Tibial artery (tissue), 4 donors: ENCODE measurements at regions not wholly inside any gene's neighbourhood (a gene's known extent, or its start where the extent isn't known, plus 50 kb on each side); places are given as distances from the start of the nearest gene placed in this dataset.

Source experiments
- DNase-seq, 2 donors: peaks; one replicate each; pipeline ENCODE4 v3.0.0-alpha.2; 2019
- H3K27ac ChIP-seq, 2 donors: fragments of 200-600 bp; sonication (generic) in 1 of 2; 1 replicate in 1 of 2; 2 replicates in 1 of 2; pipeline ENCODE4 v1.5.1; 2018 to 2019; ENCODE audit warnings: mild to moderate bottlenecking in 1 of 2
- H3K27me3 ChIP-seq, 2 donors: fragments of 200-600 bp; sonication (generic) in 1 of 2; one replicate each; pipeline versions ENCODE4 v1.5.1 to v1.6.0; 2016 to 2019
- H3K36me3 ChIP-seq, 3 donors: fragments of 200-600 bp; sonication (generic) in 2 of 3; one replicate each; pipeline ENCODE4 v1.5.1; 2016 to 2019; ENCODE audit warnings: mild to moderate bottlenecking in 2 of 3
- H3K4me1 ChIP-seq, 4 donors: fragments of 200-600 bp; sonication (generic) in 2 of 4; 1 replicate in 3 of 4; 2 replicates in 1 of 4; pipeline ENCODE4 v1.5.1; 2016 to 2019
- H3K4me3 ChIP-seq, 2 donors: fragments of 200-600 bp; sonication (generic) in 1 of 2; 1 replicate in 1 of 2; 2 replicates in 1 of 2; pipeline ENCODE4 v1.5.1; 2018 to 2019; ENCODE audit warnings: mild to moderate bottlenecking in 2 of 2
- H3K9me3 ChIP-seq, 3 donors: fragments of 200-600 bp; sonication (generic) in 1 of 3; one replicate each; pipeline ENCODE4 v1.5.1; 2016 to 2019
- intact Hi-C: fragments of 100-400 bp; cut with DNase I; formaldehyde crosslinking; loops from one replicate; pipeline ENCODE4 v1.15.0; 2023; ENCODE audit warnings: low total_unique reads
- TF ChIP-seq, protein P1 (sequence below), 2 experiments: fragments of 200-600 bp in 1 of 2; fragments of 450-650 bp in 1 of 2; IDR thresholded peaks; one replicate each; pipeline ENCODE4 v1.5.1; 2017 to 2019; ENCODE audit warnings: antibody characterized with exemption in 2 of 2, mild to moderate bottlenecking in 1 of 2, moderate library complexity in 1 of 2

- no peaks in the 10 kb centered on the region for H3K27me3 ChIP-seq
- no peaks in the 10 kb centered on the region for H3K9me3 ChIP-seq
- no peaks in the 10 kb centered on the region for H3K36me3 ChIP-seq
- H3K27ac ChIP-seq = no peak overlapping the region
- no peak overlapping the region for H3K4me3 ChIP-seq
- no peak for DNase-seq
- TF ChIP-seq, protein P1, sequence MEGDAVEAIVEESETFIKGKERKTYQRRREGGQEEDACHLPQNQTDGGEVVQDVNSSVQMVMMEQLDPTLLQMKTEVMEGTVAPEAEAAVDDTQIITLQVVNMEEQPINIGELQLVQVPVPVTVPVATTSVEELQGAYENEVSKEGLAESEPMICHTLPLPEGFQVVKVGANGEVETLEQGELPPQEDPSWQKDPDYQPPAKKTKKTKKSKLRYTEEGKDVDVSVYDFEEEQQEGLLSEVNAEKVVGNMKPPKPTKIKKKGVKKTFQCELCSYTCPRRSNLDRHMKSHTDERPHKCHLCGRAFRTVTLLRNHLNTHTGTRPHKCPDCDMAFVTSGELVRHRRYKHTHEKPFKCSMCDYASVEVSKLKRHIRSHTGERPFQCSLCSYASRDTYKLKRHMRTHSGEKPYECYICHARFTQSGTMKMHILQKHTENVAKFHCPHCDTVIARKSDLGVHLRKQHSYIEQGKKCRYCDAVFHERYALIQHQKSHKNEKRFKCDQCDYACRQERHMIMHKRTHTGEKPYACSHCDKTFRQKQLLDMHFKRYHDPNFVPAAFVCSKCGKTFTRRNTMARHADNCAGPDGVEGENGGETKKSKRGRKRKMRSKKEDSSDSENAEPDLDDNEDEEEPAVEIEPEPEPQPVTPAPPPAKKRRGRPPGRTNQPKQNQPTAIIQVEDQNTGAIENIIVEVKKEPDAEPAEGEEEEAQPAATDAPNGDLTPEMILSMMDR (IDR thresholded peaks at IDR 0.05) = no peak
- intact Hi-C loops = no loop called here
- no peaks in the 10 kb centered on the region for H3K4me1 ChIP-seq
Observed at GRCh38 chr20:12095180-12095920, 177.7 kb downstream of the BTBD3 start.

GRCh38 chr20:12098421-12098820 is 180.7 kb downstream of the BTBD3 start:
- no peak overlapping the region for H3K27ac ChIP-seq
- DNase-seq = no peak
- intact Hi-C loops = no loop called here
- TF ChIP-seq, protein P1 (IDR thresholded peaks at IDR 0.05) = no peak
- H3K4me3 ChIP-seq = no peak overlapping the region
- no peaks in the 10 kb centered on the region for H3K36me3 ChIP-seq
- no peaks in the 10 kb centered on the region for H3K27me3 ChIP-seq
- no peaks in the 10 kb centered on the region for H3K9me3 ChIP-seq
- no peaks in the 10 kb centered on the region for H3K4me1 ChIP-seq

DNA sequence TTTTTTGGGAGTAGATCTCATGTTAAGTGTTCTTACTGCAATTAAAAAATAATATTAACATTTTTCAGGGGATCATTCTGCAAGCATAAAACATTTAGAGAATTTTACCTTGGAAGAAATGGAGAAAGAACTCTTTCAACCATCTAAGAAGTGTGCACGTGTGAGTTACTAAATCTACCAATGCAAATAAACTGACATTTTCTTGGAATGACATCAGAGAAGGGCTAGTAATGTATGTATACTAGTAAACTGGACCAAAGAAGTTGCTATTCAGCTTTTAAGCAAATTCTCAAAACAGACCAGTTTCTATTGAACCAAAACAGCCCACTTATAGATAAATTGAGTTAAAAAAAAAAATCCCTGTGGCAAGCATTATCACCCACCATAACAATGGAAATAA is 191.2 kb downstream of the BTBD3 start:
- Histone ChIP-seq H3K4me3 (no peak overlapping the region), H3K9me3 (no peaks in the 10 kb centered on the region), H3K4me1 (no peaks in the 10 kb centered on the region), H3K36me3 (no peaks in the 10 kb centered on the region), H3K27me3 (no peaks in the 10 kb centered on the region), H3K27ac (no peak overlapping the region)
- TF ChIP-seq, protein P1 (IDR thresholded peaks at IDR 0.05) = no peak
- DNase-seq = no peak
- intact Hi-C loops = no loop called here

DNA sequence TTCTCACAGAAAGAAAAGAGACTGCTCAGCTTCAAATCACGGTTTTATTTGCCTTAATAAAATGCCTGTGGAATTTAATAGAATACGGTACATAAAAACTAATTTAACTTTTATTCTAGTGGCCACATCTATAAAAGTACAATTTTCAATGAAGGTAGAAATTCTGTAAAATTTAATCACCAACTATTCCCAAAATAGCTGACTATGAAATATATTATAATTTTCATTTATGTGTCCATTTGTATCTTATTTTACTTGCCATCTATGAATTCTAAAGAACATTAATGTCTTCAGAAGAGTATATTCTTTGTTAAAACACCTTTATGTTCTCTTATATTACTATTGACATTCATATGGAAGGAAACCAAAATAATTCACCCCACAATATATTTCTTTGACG is 192.6 kb downstream of the BTBD3 start:
- TF ChIP-seq, protein P1 (IDR thresholded peaks at IDR 0.05) = no peak
- intact Hi-C loops = no loop called here

DNA sequence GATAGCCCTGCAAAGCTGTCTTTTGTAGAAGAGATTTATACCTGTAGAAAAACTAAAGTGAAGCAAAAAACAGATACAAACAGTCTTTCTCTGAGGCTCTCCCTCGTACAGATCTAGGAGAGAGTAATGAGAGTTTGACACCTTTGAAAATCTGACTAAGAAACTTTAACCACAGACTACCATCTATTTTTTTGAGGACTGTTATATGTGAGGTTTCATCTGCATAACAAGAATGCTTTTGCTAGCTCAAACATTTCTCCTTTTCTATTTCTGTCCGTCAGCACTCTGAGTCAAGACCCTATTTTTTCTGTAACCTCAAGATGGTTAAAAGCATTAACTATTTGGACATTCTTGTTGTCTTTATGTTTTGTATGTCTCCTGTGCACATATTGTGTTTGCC is 193.0 kb downstream of the BTBD3 start:
- H3K4me1 ChIP-seq = no peaks in the 10 kb centered on the region
- TF ChIP-seq, protein P1 (IDR thresholded peaks at IDR 0.05) = no peak
- no peaks in the 10 kb centered on the region for H3K27me3 ChIP-seq
- H3K36me3 ChIP-seq = no peaks in the 10 kb centered on the region
- no peak overlapping the region for H3K4me3 ChIP-seq
- no peaks in the 10 kb centered on the region for H3K9me3 ChIP-seq
- no peak for DNase-seq
- intact Hi-C loops = no loop called here
- H3K27ac ChIP-seq = no peak overlapping the region

More for the DNA sequence above, 192.6 kb downstream of the BTBD3 start:
- Histone ChIP-seq H3K36me3 (no peaks in the 10 kb centered on the region), H3K4me1 (no peaks in the 10 kb centered on the region), H3K4me3 (no peak overlapping the region), H3K27ac (no peak overlapping the region), H3K9me3 (no peaks in the 10 kb centered on the region), H3K27me3 (no peaks in the 10 kb centered on the region)
- DNase-seq = no peak
